ENCODE measurements at regions not wholly inside any gene's neighbourhood (a gene's known extent, or its start where the extent isn't known, plus 50 kb on each side); places are given as distances from the start of the nearest gene placed in this dataset.

GRCh38 chr5:158549311-158549710 is 550.4 kb downstream of the EBF1 start:
- H3K4me2 ChIP-seq (ENCODE audit: low read length), result no peak overlapping the region
- H3K9ac ChIP-seq (ENCODE audit: low read length), result no peak overlapping the region
- intact Hi-C loops (cut with micrococcal nuclease), result no loop called here
- no peak for TF ChIP-seq CTCF (conservative IDR thresholded peaks at IDR 0.05; ENCODE audit: low read depth, low read length)
- no peak for TF ChIP-seq EZH2 (IDR thresholded peaks at IDR 0.05; ENCODE audit: low read length, unreplicated experiment)
- no peak for TF ChIP-seq EZH2phosphoT487 (IDR thresholded peaks at IDR 0.05; ENCODE audit: borderline replicate concordance, low read length)
- H3K36me3 ChIP-seq (ENCODE audit: low read depth, low read length), result no peaks in the 10 kb centered on the region
- BruUV-seq (replicated peaks), result no TSS peak
- CTCF ChIA-PET, result no interaction called here
- H3K9me3 ChIP-seq (ENCODE audit: low read length), result no peaks in the 10 kb centered on the region
- no peaks in the 10 kb centered on the region for H3K4me1 ChIP-seq (ENCODE audit: insufficient read depth, low read length)
- no peaks in the 10 kb centered on the region for H3K79me2 ChIP-seq (ENCODE audit: low read length)
- DNase-seq (no peak), ATAC-seq (no peak)
- H2AFZ ChIP-seq (ENCODE audit: low read length), result no peak overlapping the region
- no peaks in the 10 kb centered on the region for H3F3A ChIP-seq (ENCODE audit: low read length, unreplicated experiment)
- H3K27me3 ChIP-seq (ENCODE audit: low read length), result no peaks in the 10 kb centered on the region
- H3K27ac ChIP-seq (ENCODE audit: low read length), result no peak overlapping the region
- POLR2A ChIA-PET (ENCODE audit: unreplicated experiment), result no interaction called here
- H3K9me2 ChIP-seq (replicated peaks; ENCODE audit: low read length), result no peaks in the 10 kb centered on the region
- no peaks in the 10 kb centered on the region for H4K20me1 ChIP-seq (ENCODE audit: low read length)
- no peak overlapping the region for H3K4me3 ChIP-seq (ENCODE audit: low read length)

- BruUV-seq (replicated peaks), result no TSS peak
- CTCF ChIA-PET, result no interaction called here
- no peak for TF ChIP-seq CTCF (conservative IDR thresholded peaks at IDR 0.05; ENCODE audit: low read depth, low read length)
- TF ChIP-seq EZH2 (IDR thresholded peaks at IDR 0.05; ENCODE audit: low read length, unreplicated experiment), result no peak
- TF ChIP-seq EZH2phosphoT487 (IDR thresholded peaks at IDR 0.05; ENCODE audit: borderline replicate concordance, low read length), result no peak
- Histone ChIP-seq H3K4me2 (ENCODE audit: low read length) (no peak overlapping the region), H3K4me1 (ENCODE audit: insufficient read depth, low read length) (no peaks in the 10 kb centered on the region), H3K9ac (ENCODE audit: low read length) (no peak overlapping the region), H4K20me1 (ENCODE audit: low read length) (no peaks in the 10 kb centered on the region), H3K9me2 (replicated peaks; ENCODE audit: low read length) (no peaks in the 10 kb centered on the region), H3K36me3 (ENCODE audit: low read depth, low read length) (no peaks in the 10 kb centered on the region), H3K9me3 (ENCODE audit: low read length) (no peaks in the 10 kb centered on the region), H3K79me2 (ENCODE audit: low read length) (no peaks in the 10 kb centered on the region), H3K4me3 (ENCODE audit: low read length) (no peak overlapping the region), H2AFZ (ENCODE audit: low read length) (no peak overlapping the region), H3K27ac (ENCODE audit: low read length) (no peak overlapping the region), H3F3A (ENCODE audit: low read length, unreplicated experiment) (no peaks in the 10 kb centered on the region), H3K27me3 (ENCODE audit: low read length) (no peaks in the 10 kb centered on the region)
- intact Hi-C loops (cut with micrococcal nuclease), result no loop called here
- ATAC-seq (no peak), DNase-seq (no peak)
- POLR2A ChIA-PET (ENCODE audit: unreplicated experiment), result no interaction called here
Observed at GRCh38 chr5:158546748-158547147, 553.0 kb downstream of the EBF1 start.

- DNase-seq, result no peak
- Histone ChIP-seq H3K36me3 (ENCODE audit: low read depth, low read length) (no peaks in the 10 kb centered on the region), H3K79me2 (ENCODE audit: low read length) (no peaks in the 10 kb centered on the region), H3K27me3 (ENCODE audit: low read length) (no peaks in the 10 kb centered on the region), H3K9ac (ENCODE audit: low read length) (no peak overlapping the region), H3K4me1 (ENCODE audit: insufficient read depth, low read length) (no peaks in the 10 kb centered on the region), H3K9me3 (ENCODE audit: low read length) (no peaks in the 10 kb centered on the region), H3K9me2 (replicated peaks; ENCODE audit: low read length) (no peaks in the 10 kb centered on the region), H4K20me1 (ENCODE audit: low read length) (no peaks in the 10 kb centered on the region), H3K4me2 (ENCODE audit: low read length) (no peak overlapping the region), H3K27ac (ENCODE audit: low read length) (no peak overlapping the region), H2AFZ (ENCODE audit: low read length) (no peak overlapping the region), H3F3A (ENCODE audit: low read length, unreplicated experiment) (no peaks in the 10 kb centered on the region), H3K4me3 (ENCODE audit: low read length) (no peak overlapping the region)
- ChIA-PET CTCF (no interaction called here), POLR2A (ENCODE audit: unreplicated experiment) (no interaction called here)
- intact Hi-C loops (cut with micrococcal nuclease), result no loop called here
- TF ChIP-seq EZH2 (IDR thresholded peaks at IDR 0.05; ENCODE audit: low read length, unreplicated experiment) (no peak), CTCF (conservative IDR thresholded peaks at IDR 0.05; ENCODE audit: low read depth, low read length) (no peak), EZH2phosphoT487 (IDR thresholded peaks at IDR 0.05; ENCODE audit: borderline replicate concordance, low read length) (no peak)
- no TSS peak for BruUV-seq (replicated peaks)
- ATAC-seq, result no peak
Observed at GRCh38 chr5:158545949-158546530, 553.7 kb downstream of the EBF1 start.

Data from PC-3 (cell line).